Head of caudate nucleus (tissue), 42 donors: ENCODE measurements at regions not wholly inside any gene's neighbourhood (a gene's known extent, or its start where the extent isn't known, plus 50 kb on each side); places are given as distances from the start of the nearest gene placed in this dataset.

Experiments
- DNase-seq, 42 donors: peaks; one replicate each; pipeline versions ENCODE4 v3.0.0 to v3.0.0-alpha.2; 2020 to 2021; ENCODE audit warnings: mixed read lengths in 7 of 42
- intact Hi-C: fragments of 100-400 bp; cut with DNase I; formaldehyde crosslinking; loops from one replicate; pipeline ENCODE4 v1.15.0; 2022

DNA sequence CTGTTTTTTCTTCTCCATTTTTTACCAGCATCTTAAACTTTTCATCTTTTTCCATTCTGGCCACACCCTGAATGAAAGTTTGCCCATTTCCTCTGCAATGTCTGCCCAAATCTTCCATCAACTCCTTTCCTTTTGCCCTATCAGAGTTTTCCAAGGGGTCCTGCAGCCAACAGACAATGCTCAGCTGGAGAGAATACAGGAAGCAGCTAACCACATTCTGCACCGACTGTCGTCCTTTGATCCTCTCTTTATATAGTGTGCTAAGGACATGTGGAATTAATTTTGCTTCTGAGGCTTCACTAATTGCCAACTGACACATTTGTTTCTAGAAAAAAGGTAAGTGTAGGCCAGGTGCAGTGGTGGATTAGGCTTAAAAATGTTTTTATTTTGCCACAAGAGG lies 50.5 kb upstream of the DLX2 start:
- no peak for DNase-seq
- intact Hi-C loops: no loop called here

GRCh38 chr2:172153757-172154156 lies 51.1 kb upstream of the DLX2 start:
- no peak for DNase-seq
- intact Hi-C loops: no loop called here

GRCh38 chr2:172155752-172156151 lies 53.1 kb upstream of the DLX2 start:
- no peak for DNase-seq
- intact Hi-C loops: no loop called here

- intact Hi-C loops: no loop called here
- no peak for DNase-seq
Measured at GRCh38 chr2:172160839-172161238, 58.1 kb upstream of the DLX2 start.

GRCh38 chr2:172162225-172162733 lies 59.6 kb upstream of the DLX2 start:
- intact Hi-C loops: no loop called here
- no peak for DNase-seq

DNA sequence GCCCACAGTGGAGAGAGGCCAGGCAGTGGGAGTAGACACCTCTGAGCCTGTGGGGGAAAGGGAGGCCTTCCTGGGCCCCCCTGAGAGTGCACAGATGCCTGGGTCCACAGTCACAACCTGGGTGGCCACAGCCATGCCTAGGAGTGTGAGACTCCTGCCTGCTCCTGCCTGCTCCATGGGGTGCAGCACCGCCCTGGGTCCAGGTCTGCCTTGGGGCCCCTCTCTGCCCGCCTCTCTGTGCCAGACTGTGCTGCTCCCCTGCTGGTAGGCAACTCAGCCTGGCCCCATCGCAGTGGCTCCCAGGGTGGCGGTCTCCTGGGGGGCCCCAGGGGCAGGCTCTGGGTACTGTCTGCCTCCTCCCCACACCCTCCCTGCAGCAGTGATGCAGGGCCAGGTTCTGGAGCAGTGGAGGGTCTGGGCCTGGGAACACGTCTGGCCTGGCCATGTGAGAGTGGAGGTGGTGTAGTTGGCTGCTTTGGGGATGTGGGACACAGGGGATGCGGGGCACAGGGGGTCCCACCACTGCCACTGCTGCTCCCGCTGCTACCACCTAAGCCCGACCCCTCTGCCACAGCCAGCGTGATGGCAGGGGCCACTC lies 60.1 kb upstream of the DLX2 start:
- intact Hi-C loops: no loop called here
- DNase-seq: no peak

DNA sequence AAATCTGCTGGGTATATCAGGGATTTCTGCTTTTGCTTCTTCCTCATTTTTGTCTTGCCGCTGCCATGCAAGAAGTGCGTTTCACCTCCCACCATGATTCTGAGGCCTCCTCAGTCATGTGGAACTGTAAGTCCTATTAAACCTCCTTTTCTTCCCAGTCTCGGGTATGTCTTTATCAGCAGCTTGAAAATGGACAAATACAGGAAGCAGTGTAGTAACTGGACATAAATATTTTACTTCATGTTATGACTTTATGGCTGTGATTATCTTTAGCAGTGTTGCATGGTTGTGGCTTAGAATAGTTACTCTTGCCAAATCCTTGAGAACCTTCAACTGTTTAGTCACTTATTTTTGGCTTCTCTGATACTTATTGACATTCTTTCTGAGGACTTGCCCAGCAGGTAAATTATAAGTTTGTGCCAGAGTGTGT lies 66.2 kb upstream of the DLX2 start:
- DNase-seq: no peak
- intact Hi-C loops: no loop called here

DNA sequence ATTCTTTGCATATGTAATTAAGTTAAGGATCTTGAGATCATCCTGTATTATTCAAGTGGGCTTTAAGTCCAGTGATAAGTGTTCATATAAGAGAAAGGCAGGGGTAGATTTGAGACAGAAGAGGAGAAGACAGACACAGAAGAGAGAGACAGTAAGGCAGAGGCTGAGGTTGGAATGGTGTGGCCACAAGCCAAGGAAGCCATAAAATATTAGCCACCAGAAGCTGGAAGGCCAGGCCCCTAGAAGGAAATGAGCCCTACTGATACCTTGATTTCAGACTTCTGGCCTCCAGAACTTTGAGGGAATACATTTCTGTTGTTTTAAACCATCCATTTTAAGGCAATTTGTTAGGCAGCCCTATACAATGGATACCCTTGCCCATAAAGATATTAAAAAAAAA lies 66.9 kb upstream of the DLX2 start:
- DNase-seq: no peak
- intact Hi-C loops: no loop called here

DNA sequence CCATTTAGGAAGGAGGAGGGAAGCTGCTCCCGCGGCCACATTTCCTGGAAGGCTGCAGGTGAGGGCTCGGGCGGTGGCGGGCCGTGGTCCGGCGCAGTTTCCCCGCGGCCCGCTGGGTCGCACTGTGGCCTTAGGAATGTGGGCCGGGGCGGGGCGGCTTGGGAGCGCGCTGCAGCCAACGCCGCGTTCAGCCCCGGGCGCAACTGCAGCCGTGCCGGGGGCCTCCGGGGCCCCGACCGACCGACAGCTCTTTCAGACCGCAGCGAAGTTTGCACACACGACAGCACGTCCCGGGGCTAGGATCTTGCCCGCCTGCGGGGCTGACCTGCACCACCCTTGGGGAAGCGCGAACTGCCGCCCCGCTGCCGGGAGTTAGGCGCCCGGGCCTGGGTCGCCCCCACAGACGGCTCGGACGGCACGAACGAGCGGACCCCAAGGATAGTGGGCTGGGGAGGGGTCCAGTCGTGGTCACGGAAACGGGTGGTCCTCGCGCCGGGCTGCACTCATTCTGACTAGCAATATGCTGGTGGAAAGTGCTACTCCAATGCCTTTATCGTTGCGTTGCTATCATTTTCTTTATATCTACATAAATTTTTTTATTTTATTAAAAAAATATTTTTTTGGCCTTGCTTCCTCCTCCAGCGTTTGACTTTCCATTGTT lies 69.9 kb upstream of the DLX2 start:
- intact Hi-C loops: loop anchor here (2.0 kb wide), 1 partner anchor 292 kb away; no protein-coding TSS in a partner anchor
- peak in 41 of 42 donors; percentile 20 to 84 (median 62) for DNase-seq

DNA sequence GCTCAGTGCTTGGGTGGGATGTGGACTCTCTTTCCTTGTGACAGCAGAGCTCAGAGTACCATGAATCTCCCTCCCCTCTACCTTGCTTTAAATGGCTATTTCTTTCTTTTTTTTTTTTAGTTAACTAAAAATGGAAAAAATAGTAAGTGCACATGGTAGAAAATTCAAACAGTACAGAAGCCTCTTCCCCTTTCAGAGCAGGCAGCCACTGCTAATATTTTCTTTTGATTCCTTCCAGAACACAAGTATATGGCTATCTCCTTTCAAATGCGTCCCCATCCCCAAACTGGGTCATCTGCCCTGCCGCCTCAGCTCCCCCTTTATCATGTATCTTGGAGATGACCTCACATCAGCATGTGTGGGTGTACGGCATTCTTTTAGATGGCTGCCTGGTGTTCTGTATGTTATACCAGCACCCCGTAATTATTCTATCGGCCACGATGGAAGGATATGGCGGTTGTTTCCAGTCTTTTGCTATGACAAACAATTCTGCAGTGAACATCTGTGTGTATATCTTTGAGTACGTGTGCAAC lies 70.5 kb upstream of the DLX2 start:
- DNase-seq: no peak
- intact Hi-C loops: loop anchor here (2.0 kb wide), 1 partner anchor 292 kb away; no protein-coding TSS in a partner anchor

DNA sequence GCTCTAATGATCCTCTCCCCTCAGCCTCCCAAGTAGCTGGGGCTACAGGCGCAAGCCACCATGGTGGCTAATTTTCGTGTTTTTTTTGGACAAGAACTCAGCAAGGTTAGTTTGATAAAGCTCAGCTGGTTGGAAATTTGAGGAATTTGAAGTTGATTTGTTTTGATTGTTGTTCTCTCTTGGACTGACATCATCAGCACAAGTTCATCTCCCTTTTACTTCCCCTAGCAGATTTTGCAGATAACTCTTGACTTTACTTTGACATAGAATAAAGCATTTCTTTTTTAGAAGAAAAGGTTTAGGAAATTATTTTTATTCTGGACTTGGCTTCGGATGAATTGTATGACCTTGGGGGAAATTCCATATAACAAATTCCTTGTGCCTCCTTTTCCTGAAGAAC lies 74.9 kb upstream of the DLX2 start:
- intact Hi-C loops: no loop called here

DNA sequence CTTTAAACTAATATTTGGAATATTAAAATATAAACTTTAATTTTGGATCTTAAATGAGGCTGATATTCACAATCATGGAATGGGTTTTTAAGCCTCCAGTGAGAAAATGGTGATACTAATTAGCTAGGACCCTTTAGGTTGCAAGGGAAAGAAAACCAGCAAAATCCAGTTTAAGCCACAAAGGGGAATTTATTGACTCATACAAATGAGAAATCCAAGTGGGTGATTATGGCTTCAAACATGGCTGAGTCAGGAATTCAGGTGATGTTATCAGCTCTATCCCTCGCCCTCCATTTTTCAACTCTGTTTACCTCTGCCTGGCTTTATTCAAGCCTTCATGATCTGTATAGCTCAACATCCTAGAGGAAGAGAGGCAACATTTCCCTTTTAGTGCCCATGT lies 75.3 kb upstream of the DLX2 start:
- intact Hi-C loops: no loop called here
- no peak for DNase-seq

More for the DNA sequence above, 74.9 kb upstream of the DLX2 start:
- DNase-seq: no peak

GRCh38 chr2:172179045-172179701 lies 76.5 kb upstream of the DLX2 start:
- intact Hi-C loops: no loop called here
- DNase-seq: no peak

DNA sequence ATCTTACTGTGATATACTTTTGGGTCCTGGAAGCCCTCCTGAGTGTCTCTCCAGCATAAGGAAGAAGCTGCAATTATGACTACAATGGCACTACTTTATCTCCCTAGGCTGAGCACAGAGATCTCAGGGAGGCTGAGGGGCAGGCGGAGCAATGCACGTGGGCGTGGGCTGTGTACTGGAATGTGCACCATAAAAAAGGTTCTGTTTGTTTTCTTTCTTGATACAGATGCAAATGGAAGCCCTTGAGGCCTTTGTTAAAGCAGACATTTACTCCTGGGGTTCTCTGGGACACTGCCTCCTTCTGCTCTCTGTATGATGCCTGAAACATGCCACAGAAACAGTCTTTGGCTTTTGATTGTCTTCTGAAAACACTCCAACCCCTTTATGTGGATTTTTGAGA lies 79.1 kb upstream of the DLX2 start:
- intact Hi-C loops: no loop called here

DNA sequence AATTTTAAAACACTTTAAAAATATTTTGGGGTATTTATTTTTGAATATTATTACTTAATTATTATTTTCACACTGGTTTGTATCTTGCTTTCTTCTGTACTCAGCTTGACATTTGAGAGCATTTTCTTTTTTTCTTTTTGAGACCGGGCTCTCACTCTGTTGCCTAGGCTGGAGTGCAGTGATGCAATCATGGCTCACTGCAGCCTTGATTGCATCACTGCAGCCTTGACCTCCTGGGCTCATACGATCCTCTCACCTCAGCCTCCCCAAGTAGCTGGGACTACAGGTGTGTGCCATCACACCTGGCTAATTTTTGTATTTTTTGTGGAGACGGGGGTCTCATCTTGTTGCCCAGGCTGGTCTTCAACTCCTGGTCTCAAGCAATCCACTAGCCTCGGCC lies 79.9 kb upstream of the DLX2 start:
- intact Hi-C loops: no loop called here
- no peak for DNase-seq

More for the DNA sequence above, 79.1 kb upstream of the DLX2 start:
- no peak for DNase-seq

- intact Hi-C loops: no loop called here
Measured at GRCh38 chr2:172193331-172194089, 90.8 kb upstream of the DLX2 start.

GRCh38 chr2:172195836-172196376 lies 93.2 kb upstream of the DLX2 start:
- intact Hi-C loops: no loop called here
- no peak for DNase-seq

More at GRCh38 chr2:172193331-172194089, 90.8 kb upstream of the DLX2 start:
- DNase-seq: no peak

DNA sequence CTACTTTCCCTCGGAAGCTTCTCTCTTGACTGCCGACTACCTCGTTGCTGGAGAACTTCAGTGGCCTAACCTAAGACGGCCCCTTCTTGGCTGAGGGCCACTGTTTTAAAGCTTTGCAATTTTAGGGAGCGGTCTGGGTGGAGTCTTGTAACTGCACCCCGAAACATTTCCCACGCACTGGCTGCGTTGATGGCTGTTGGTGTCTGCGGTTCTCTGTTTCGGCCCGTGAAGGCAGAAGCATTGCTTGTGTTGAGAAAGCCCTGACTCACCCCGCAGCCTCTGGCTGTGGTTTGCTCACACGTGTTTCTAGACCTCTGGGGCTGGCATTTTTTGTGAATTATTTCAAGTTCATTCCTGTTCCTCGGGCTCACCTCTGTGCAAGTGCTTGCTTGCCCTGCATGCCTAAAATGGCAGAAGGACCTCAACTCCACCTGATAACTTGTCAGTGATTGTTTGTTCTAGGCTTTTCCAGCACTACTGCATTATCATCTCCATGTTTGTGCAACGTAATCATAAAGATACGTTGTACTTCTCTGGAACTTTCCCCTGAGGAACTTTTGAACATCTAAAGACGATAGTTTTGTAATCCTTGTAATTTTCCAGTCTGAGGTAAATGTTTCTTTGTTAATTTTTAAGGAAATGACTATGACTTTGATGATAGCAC lies 94.2 kb upstream of the DLX2 start:
- peak in 1 of 42 donors; percentile 22 for DNase-seq
- intact Hi-C loops: no loop called here

DNA sequence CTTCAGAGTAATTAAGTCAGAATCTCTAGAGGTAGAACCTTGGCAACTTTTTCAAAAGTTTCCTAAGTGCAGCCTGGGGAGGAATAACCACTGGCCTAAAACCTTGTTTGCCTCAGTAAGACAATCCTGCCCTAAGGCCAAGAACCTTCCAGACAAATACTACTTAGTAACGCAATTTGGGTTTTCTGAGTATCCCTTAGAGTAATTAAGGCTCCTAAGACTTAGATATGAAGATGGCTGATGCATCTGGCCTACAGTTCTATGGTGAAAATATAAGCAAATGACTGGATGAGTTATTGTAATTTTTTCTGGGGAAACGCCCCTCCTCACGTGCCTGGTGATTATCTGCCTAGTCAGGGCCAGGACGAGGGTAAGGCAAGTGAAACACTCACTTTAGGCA lies 95.7 kb upstream of the DLX2 start:
- DNase-seq: no peak
- intact Hi-C loops: no loop called here
